HG03175 (cell line): ENCODE measurements at regions not wholly inside any gene's neighbourhood (a gene's known extent, or its start where the extent isn't known, plus 50 kb on each side); places are given as distances from the start of the nearest gene placed in this dataset.
A peak's percentile ranks its signal among the peaks of the same experiment; 100 is the strongest.
"Not testable (repeated sequence)": the region's sequence is repeated elsewhere in the genome, so short reads cannot be mapped to it uniquely, and the experiment has no call there.

ENCODE experiments used
- ATAC-seq: cut with Tn5 transposase; IDR thresholded peaks from one replicate; pipeline ENCODE4 v1.9.1; 2021; ENCODE audit warnings: mild to moderate bottlenecking, moderate library complexity; ENCODE audit not compliant: unreplicated experiment

DNA sequence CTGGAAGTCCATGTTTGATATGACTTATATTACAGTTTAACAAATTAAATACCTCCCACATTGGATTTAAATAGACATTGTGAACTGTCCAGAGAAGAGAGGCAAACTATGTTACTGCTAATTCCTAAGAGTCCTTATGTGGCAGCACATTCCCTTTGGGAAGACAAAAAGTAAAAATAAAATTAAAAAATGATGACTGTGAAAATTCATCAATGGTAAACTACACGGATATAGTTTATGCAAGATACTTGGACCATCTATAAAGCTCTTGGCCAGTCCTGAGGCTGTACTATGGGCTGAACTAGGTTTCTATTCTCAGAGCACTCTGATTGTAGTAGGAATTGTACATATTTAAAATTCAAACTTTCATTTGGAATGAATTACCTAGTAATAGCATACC is 206.4 kb downstream of the LRRK2 start:
- no peak for ATAC-seq

DNA sequence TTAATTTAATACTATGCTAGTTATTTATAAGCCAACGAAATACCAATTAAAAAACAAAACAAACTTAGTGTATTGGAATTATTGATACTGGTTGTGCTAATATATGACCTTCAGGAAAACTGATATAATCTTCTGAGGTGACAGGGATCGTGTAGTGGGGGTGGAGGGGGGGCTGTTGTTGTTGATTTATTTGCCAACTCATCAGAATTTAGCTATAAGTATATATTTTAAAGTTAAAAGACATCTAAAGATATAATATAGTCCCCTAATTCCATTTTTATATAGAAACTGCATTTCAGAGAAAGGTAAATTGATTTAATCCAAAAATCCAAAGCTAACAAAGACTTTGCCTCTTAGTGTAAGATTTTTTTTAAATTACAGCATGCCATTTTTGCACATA is 210.5 kb downstream of the LRRK2 start:
- ATAC-seq = no peak

DNA sequence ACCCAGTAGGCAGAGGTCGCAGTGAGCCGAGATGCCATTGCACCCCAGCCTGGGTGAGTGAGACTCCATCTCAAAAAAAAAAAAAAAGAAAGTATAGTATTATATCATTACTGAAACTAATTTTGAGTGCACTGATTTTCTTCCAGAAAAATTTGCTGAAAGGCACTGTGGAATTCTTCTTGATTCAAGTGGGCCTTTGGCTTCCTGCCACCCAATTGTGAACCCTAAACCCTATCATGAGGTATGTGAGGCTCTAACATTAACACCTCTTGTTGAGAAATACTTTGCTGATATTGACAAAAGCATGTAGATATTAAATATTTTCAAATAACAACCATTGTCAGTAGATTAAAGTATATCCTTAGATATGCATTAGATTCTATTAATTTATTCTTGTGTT is 211.2 kb downstream of the LRRK2 start:
- ATAC-seq = no peak

DNA sequence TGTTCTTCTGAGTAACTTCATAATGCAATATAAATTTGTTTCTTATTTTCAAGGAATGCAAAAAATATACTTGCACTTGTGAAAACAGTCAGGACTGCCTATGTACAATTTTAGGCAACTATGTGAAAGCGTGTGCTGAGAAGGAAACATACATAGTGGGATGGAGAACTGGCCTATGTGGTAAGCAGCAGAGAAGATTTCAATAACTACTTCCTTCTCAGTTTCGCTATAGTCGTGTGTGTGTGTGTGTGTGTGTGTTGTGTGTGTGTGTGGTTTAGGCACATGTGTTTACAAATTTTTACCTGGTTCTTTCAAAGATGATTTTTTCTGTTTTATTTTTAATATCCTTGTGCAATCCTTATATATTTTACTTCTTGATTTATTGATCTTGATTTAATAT is 211.8 kb downstream of the LRRK2 start:
- ATAC-seq = no peak

DNA sequence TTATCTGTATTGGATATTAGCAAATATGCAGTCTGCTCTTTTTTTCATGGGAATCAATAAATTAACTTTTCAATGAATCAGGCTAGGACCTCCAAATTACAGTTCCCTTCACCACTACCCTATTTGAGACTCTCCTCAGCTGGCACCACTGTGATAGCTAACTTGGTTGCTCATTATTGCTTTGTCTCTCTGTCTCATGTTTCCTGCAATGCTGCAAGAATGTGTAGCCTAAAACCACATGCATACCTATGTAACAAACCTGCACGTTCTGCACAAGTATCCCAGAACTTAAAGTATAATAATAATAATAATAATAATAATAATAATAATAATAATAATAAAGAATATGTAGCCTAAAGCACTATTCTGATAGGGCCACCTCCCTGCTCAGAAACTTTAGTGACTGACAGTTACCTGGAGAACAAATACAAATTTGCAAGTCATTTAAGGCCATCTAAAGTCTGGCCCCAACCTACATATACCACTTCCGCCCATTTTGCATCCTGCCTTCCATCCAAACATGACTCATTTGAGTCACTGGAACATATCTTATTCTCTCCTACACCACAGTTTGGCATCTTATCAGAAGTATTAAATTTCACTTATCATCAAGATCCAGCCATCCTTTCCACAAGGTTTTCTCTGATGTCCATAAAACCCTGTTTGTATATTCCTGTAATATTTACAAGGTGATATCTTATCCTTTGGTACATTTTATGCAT is 215.1 kb downstream of the LRRK2 start:
- no peak for ATAC-seq

DNA sequence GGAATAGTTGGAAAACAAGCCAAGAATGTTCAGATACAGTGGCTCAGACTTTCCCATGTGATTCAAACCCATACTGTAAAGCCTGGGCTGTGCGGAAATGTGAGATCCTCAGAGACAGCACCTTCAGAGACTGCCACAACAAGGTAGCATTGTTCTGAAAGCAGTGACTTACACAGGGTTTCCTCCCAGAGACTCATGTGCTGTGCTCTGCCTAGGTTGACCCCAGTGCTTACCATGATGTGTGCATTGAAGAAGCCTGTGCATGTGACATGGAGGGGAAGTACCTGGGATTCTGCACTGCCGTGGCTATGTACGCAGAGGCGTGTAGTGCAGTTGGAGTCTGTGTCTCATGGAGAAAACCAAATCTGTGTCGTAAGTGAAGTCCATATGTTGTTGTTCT is 219.4 kb downstream of the LRRK2 start:
- no peak for ATAC-seq

DNA sequence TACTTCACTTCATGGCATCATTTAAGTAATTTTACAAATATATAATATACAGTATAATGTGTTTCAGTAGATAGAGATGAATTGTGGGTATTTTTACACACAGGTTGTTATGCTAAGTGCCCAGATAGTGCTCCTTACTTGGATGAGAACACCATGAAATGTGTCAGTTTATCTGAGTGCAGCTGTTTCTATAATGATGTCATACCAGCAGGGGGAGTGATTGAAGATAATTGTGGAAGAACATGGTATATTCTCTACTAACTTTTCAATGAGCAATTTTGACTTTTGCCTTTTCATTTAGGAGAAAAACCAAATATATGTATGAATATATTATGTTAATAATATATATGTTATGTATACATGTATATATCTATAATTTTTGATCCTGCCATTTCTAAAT is 221.6 kb downstream of the LRRK2 start:
- no peak for ATAC-seq

DNA sequence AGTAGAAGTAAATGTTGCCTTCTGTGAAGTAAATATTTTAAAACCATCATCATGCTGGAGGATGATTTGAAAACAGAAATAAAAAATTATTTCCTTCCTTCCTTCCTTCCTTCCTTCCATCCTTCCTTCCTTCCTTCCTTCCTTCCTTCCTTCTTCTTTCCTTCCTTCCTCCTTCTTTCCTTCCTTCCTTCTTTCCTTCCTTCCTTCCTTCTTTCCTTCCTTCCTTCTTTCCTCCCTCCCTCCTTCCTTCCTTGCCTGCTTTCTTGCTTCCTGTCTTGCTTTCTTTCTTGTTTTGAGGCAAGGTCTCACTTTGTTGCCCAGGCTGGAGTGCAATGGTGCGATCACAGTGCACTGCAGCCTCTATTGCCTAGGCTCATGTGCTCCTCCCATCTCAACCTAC is 223.7 kb downstream of the LRRK2 start:
- not testable (repeated sequence) for ATAC-seq

DNA sequence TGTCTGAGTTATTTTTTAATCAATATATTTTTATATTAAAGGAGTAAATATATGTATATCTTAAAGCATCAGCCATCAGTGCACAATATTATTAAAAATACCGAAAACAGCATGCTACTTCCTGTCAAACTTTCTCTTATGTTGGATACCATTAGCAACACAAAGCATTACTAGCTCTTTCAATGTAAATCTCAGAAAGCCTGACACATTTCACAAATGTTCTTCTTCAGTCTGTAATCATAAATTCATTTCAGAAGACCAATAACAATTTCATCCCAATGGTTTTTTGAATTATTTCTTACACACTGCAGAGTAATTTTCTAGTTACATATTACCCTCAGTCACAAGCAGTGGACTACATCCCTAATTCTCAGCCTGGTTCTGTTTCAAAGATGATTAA is 226.9 kb downstream of the LRRK2 start:
- ATAC-seq = no peak

DNA sequence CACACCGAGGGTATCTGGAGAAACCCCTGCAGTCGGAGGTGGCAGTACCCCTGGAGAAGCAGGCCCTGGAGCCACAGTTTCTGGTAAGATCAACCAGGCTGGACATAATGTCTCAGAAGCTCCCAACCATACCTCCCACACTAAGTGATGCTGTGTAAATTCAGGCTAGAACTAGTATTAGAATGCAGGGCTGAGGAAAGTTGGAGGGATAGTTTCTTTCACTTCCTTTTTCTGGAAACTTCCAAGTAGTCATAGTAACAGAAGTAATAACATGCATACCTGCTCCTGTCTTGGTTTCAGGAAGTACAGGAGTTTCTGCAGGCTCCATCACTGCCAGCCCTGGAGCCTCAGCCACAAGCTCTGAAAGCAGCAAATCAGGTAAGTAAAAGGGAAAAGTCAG is 228.1 kb upstream of the CNTN1 start:
- no peak for ATAC-seq

DNA sequence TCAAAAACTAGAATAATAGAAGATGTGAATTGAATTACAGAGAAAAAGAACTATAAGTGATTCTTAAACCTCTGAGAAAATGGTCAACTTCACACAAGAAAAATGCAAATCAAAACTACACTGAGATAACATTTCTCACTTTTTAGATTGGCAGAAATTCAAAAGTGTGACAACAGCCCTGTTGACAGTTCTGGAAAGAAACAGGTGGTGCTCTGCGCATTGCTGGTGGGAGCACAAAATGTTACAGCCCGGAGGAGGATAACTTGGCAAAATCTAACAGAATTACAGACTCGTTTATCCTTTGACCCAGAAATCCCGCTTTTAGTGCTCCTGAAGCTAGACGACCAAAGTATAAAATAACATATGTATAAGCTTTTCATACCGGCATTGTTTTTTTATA is 222.5 kb upstream of the CNTN1 start:
- ATAC-seq = no peak

DNA sequence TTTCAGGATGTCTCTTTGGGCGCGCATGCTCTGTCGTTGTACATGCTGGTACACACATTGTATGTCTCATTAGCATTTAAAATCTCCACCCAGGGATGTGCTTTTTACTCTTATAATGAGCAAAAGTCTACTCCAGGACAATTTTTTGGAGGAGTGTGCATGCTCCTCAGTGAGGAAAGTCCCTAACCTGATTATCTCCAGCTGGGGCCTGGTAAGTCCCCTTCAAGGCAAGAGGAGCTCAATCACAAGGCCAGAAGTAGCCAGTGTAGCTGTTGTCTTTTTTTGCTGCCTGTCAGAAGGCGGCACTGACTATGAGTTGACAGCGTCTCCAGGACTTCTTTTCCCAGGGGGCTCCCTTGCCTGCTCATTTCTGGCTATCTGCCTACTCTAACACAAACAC is 218.3 kb upstream of the CNTN1 start:
- ATAC-seq = no peak

DNA sequence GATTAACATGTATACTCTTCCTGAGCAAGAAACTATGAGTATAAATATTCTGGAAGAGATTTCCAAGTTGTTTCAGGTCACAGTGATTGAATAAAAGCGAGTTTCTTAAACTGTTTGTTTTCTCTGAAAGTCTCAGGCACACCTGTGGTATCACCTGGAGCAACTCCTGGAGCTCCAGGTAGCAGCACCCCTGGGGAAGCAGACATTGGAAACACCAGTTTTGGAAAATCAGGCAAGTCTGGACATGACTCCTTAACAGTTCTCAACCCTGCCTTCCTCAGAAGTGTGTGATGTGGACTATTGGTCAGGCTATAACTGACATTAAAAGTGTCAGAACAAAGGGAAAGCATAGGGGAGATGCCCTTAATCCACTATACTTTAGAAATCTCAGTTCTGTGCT is 217.6 kb upstream of the CNTN1 start:
- no peak for ATAC-seq

DNA sequence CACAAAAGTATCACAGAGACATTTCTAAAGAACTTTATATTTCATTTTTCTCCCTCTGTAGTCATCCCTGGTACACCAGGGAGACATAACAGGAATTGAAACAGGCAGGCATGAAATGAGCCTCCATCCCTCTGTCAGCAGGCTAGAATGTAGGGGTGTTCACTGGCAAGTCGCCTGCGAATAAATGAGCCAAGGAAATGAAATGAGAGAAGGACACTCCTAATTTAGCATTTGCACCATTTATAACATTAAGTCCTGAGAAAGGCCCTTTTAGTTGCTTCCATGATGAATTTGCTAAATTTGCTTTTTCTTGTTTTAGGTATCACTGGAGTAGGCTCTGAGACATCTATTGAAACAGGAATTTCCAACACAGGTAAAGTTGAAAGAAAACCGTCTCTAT is 192.4 kb upstream of the CNTN1 start:
- ATAC-seq = no peak

DNA sequence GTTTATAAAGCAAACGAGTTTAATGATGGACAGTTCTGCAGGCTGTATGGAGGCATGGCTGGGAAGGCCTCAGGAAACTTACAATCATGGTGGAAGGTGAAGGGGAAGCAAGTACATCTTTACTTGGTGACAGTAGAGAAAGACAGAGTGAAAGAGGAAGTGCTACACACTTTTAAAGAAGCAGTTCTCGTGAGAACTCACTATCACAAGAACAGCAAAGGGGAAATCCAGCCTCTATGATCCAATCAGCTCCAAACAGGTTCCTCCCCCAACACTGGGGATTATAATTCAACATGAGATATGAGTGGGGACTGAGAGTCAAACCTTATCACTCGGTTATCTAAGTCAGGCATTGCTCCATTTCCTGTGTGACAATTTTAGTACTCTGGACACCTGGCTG is 189.9 kb upstream of the CNTN1 start:
- peak; percentile 71 for ATAC-seq

DNA sequence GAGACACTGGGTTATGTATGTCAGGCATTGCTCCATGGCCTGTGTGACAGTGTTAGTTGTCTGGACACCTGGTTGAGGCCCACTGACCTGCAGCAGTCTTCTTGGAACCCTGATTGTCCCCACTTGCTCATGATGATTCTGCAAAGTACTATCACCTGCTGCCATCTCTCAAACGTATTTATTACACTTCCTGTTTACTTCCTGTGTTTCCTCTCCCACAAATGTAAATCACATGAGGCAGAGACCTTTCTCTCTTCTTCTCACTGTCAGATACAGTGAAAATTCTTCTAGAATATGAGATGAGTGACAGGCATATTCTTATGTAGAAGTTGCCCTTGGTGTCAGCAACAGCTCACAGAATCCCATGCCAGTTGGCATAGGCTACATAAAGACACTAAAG is 186.9 kb upstream of the CNTN1 start:
- no peak for ATAC-seq

DNA sequence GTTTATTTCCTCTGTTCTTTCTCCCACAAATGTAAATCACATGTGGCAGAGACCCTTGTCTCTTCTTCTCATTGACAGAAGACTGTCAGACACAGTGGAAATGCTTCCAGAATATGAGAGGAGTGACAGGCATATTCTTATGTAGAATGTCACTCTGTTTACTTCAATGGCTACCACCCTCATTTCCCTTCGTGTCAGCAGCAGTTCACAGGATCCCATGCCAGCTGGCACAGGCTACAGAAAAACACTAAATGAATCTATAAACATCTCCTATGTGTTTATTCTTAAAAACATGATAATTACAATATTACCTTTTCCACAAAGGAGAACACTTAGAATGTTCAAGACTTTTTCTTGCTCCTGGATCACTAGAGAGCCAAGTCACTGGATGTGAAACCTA is 183.8 kb upstream of the CNTN1 start:
- no peak for ATAC-seq

DNA sequence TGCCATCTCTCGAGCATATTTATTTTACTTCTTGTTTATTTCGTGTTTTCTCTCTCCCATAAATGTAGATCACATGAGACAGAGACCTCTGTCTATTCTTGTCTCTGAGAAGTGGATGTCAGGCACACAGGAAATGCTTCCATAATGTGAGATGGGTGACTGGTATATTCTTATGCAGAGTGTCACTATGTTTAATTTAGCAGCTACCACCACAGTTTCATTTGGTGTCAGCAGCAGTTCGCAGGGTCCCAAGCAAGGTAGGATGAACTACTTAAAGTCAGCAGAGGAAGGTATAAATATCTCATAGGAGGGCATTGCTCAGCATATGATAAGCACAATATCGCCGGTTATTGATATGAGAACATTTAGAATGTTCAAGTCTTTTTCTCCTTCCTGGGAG is 180.9 kb upstream of the CNTN1 start:
- ATAC-seq = no peak

DNA sequence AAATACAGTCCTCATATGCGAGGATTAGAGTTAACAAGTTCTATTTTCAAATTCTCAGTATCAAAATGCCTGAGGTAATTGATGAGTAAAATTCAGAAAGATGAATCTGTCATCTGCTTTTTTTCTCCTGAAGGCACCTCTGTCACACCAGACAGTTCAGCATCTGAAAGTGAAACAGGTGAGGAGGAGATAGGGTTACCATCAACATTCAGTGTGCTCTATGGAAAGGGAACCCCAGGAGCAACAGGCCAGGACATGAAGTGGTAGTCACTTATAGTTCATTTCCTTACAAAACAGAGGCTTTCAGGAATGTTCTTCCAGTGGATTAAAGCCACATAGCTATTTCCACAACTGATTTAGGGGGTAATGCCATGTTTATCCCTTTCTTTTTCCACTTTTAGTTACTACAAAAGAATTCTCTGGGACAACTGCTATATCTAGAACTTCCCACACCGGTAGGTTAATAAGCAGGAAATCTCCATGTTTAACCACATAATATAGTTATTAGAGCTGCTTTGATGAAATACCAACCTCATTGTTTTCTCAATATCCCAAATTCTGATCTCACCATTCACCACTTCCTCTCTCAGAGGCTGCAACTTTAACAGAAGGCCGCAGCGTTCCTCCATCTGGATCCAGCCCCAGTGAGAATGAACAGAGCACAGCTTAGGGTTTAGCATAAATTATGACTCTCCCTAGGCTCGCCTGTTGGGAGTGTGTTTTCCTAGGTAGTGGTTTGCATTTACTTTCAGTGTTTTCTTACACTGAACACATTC is 177.0 kb upstream of the CNTN1 start:
- peak; percentile 62 for ATAC-seq

DNA sequence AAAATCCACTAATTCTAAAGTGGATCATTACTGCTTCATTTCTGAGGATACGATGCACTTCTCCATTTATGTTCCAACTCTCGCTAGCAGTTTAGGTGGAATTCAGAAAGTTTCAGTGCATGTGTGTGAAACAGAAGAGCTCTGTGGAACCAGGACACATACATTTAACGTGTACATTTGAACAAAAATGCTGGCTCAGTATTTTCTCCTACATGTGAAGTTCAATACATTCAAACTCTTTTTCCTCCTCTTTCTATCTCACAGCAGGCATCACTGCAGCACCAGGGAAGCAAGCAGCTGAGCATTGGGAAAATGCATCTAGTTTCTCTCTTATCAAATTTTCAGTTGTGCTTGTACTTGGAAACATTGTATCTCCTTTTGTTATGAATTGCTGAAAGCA is 169.4 kb upstream of the CNTN1 start:
- no peak for ATAC-seq

DNA sequence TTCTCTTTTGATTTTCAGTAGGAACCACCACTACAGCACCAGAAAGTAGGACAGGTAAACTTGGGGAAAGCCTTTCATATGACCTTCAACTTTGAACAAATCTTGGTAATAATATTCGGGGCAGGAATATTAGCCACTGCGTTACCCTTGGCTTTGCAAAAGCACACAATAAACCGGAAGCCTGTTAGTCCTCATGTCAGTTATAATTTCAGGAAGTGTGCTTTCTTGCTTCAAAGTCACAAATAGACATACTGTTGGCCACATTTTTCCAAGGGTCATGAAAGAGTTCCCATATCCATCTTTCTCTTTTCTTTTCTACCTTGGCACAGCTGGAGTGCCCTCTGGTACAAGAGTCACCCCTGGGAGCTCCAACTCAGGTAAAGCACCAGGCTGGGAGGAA is 167.2 kb upstream of the CNTN1 start:
- no peak for ATAC-seq

DNA sequence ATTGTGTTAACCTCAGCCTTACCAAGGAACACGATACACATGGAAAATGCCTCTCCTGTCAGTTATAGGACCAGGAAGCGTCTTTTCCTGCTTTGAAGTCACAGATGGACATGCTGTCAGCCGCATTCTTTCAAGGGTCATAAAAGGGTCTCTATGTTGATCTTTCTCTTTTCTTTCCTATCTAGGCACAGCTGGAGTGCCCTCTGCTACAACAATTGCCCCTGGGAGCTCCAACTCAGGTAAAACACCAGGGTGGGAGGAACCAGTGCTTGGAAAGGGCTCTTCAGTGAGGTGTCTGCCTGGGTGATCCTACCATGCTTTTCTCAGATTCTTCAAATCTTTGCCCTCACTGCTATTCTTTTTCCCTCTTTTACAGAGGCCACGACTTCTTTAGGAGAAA is 157.4 kb upstream of the CNTN1 start:
- no peak for ATAC-seq

DNA sequence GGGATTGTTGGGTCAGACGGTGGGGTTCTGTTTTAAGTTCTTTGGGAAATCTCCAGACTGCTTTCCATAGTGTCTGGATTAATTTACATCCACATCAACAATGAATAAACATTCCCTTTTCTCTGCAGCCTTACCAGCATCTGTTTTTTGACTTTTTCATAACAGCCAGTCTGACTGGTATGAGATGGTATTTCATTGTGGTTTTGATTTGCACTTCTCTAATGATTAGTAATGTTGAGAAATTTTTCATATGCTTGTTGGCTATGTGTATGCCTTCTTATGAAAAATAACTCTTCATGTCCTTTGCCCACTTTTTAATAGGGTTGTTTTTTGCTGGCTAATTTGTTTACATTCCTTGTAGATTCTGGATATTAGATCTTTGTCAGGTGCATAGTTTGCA is 140.8 kb upstream of the CNTN1 start:
- no peak for ATAC-seq
